ENCODE measurements at regions not wholly inside any gene's neighbourhood (a gene's known extent, or its start where the extent isn't known, plus 50 kb on each side); places are given as distances from the start of the nearest gene placed in this dataset.

- TF ChIP-seq POLR2A (IDR thresholded peaks at IDR 0.05): no peak
- TF ChIP-seq CTCF (IDR thresholded peaks at IDR 0.05): no peak
These were observed 654.7 kb downstream of the EPM2A start for GRCh38 chr6:145080651-145081050.

Data from Peyer's patch (tissue), 4 donors.